Kidney (tissue), 13 donors: ENCODE measurements at regions not wholly inside any gene's neighbourhood (a gene's known extent, or its start where the extent isn't known, plus 50 kb on each side); places are given as distances from the start of the nearest gene placed in this dataset.
A peak's percentile ranks its signal among the peaks of the same experiment; 100 is the strongest.

Source experiments
- DNase-seq, 5 donors: peaks; one replicate each; pipeline ENCODE4 v3.0.0-alpha.2; 2013 to 2020
- FAIRE-seq: peaks from 2 replicates; lab custom pipeline; 2012; peaks lifted over from hg19 to GRCh38; lab: Jason Lieb, UNC
- H3K27ac ChIP-seq, 2 donors: one replicate each; pipeline ENCODE4 v1.7.0; 2013; ENCODE audit warnings: low read depth in 2 of 2, low read length in 2 of 2, inconsistent platforms in 1 of 2
- H3K27me3 ChIP-seq: one replicate; pipeline ENCODE4 v1.7.1; 2013; ENCODE audit warnings: low read length, inconsistent platforms; ENCODE audit not compliant: control insufficient read depth, insufficient read depth
- H3K36me3 ChIP-seq, 3 donors: one replicate each; pipeline versions ENCODE4 v1.7.0 to v1.7.1; 2013; ENCODE audit warnings: low read length in 3 of 3, control low read depth in 1 of 3, inconsistent platforms in 1 of 3; ENCODE audit not compliant: insufficient read depth in 3 of 3, control insufficient read depth in 2 of 3
- H3K4me1 ChIP-seq, 3 donors: one replicate each; pipeline versions ENCODE4 v1.7.0 to v1.7.1; 2013; ENCODE audit warnings: low read length in 3 of 3, inconsistent platforms in 1 of 3, low read depth in 1 of 3; ENCODE audit not compliant: control insufficient read depth in 2 of 3, insufficient read depth in 2 of 3
- H3K4me3 ChIP-seq, 3 donors: one replicate each; pipeline versions ENCODE4 v1.7.0 to v1.8.1; 2013; ENCODE audit warnings: low read length in 3 of 3, control low read depth in 1 of 3, inconsistent platforms in 1 of 3
- H3K9ac ChIP-seq, 3 donors: one replicate each; pipeline versions ENCODE4 v1.7.0 to v1.7.1; 2013; ENCODE audit warnings: low read length in 3 of 3, control low read depth in 1 of 3, inconsistent platforms in 1 of 3
- H3K9me3 ChIP-seq, 3 donors: one replicate each; pipeline versions ENCODE4 v1.7.0 to v1.7.1; 2013; ENCODE audit warnings: low read length in 3 of 3, control low read depth in 1 of 3, inconsistent platforms in 1 of 3; ENCODE audit not compliant: control insufficient read depth in 2 of 3, insufficient read depth in 1 of 3
- intact Hi-C: fragments of 100-400 bp; cut with DNase I; formaldehyde crosslinking; loops from one replicate; pipeline ENCODE4 v1.11.1; 2022
- TF ChIP-seq, protein P1 (sequence below): IDR thresholded peaks from 3 replicates; pipeline ENCODE4 v1.5.1; 2012; ENCODE audit warnings: mild to moderate bottlenecking, moderate library complexity, borderline replicate concordance; ENCODE audit not compliant: insufficient read depth; ENCODE audit errors: extremely low read depth
- donor health status: control.
- donor health status: control.
- donor health status: control.
- donor health status: control.
- donor health status: control.
- donor health status: DM: yes; HTN: yes; CAD: no.
- donor health status: Normal renal cell carcinoma (clear cell type).

DNA sequence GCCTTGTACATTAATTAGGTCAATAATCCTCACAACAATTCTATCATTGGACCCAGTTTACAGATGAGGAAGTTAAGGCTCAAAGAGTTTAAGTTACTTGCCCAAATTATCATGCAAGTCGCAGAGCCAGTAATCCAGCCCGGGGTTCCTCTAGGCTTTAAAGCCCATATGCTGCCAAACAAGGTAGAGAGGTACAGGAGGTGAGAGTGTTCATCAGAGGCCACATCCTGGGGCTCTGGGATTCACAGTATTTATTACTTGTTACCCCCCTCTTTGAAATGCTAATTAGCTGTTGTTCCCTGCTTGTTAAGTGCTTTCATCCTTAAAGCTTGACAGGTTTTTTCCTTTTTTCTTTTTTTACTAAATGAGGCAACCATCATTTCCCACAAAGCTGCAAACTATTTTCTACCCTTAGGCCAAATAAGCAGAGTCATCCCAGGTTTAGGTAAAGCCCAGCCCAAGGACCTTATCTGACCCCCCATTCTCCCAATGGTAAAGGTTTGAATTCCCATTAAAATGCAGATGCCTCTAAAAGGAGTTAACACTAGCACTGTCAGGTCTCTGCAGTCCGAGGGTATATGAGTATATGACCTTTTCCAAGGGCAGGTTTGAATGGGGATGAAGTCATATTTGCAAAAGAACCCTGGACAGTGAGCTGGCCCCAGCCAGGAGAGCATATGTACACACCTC is 150.3 kb downstream of the SOX3 start:
- FAIRE-seq = no peak
- intact Hi-C loops = no loop called here
- no peak for DNase-seq

DNA sequence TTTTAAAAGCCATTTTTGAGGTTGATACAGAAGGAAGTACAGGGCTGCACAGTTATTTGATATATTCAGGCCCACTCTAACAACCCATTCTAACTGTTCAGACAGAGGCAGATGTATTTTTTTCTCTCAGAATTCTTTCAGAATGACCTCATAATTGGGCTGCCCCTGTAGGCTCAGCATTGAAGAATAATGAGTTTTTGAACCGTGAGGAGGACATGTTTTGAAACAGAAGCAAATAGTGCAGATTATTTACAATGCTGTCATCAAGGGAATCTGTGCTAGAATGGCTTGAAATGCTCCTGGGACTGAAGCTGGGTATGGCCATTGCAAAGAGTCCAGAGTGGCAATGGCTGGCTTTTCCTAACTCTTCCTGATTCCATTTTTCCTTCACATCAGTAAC is 158.1 kb downstream of the SOX3 start:
- H3K36me3 ChIP-seq = no peaks in the 10 kb centered on the region
- TF ChIP-seq, protein P1, sequence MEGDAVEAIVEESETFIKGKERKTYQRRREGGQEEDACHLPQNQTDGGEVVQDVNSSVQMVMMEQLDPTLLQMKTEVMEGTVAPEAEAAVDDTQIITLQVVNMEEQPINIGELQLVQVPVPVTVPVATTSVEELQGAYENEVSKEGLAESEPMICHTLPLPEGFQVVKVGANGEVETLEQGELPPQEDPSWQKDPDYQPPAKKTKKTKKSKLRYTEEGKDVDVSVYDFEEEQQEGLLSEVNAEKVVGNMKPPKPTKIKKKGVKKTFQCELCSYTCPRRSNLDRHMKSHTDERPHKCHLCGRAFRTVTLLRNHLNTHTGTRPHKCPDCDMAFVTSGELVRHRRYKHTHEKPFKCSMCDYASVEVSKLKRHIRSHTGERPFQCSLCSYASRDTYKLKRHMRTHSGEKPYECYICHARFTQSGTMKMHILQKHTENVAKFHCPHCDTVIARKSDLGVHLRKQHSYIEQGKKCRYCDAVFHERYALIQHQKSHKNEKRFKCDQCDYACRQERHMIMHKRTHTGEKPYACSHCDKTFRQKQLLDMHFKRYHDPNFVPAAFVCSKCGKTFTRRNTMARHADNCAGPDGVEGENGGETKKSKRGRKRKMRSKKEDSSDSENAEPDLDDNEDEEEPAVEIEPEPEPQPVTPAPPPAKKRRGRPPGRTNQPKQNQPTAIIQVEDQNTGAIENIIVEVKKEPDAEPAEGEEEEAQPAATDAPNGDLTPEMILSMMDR = no peak
- intact Hi-C loops = no loop called here
- no peaks in the 10 kb centered on the region for H3K27me3 ChIP-seq
- DNase-seq (no peak), FAIRE-seq (no peak)
- H3K9ac ChIP-seq = no peak overlapping the region
- H3K9me3 ChIP-seq = no peaks in the 10 kb centered on the region
- no peak overlapping the region for H3K27ac ChIP-seq
- no peak overlapping the region for H3K4me3 ChIP-seq
- no peaks in the 10 kb centered on the region for H3K4me1 ChIP-seq

More for the DNA sequence above, 150.3 kb downstream of the SOX3 start:
- no peak overlapping the region for H3K27ac ChIP-seq
- H3K4me1 ChIP-seq = no peaks in the 10 kb centered on the region
- H3K9me3 ChIP-seq = no peaks in the 10 kb centered on the region
- H3K36me3 ChIP-seq = no peaks in the 10 kb centered on the region
- TF ChIP-seq, protein P1 = no peak
- H3K27me3 ChIP-seq = peaks cover 2% of the 10 kb centered on the region
- H3K4me3 ChIP-seq = no peak overlapping the region
- no peak overlapping the region for H3K9ac ChIP-seq

DNA sequence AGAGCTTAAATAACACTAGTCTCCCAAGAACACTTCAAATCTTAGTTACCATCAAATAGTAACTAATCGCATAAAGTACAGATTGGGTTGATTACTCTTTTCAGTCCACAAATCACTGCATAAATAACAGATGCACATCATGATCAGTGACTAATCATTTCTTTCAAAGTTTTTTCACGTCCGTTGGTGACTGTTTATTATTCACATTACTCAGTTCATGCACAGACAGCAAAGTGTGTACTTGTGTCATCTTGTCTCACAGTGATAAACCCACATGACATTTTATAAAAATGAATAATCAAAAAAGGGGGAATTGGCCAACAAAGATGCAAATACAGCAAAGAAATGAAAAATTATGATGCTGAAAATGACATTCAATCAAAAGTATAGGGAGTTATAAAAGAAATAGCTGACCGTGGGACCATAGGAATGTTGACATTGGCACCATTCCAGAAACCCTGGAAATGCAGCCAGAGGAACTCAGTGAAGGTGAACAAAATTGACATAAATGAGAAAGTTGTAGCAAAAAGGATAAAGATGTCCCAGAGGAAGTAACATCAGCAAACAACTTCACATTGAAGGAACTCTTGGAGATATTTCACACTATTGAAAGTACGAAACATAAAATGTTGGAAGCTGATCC is 161.5 kb downstream of the SOX3 start:
- intact Hi-C loops = no loop called here
- Histone ChIP-seq H3K9ac (no peak overlapping the region), H3K27ac (no peak overlapping the region), H3K4me1 (no peaks in the 10 kb centered on the region), H3K9me3 (no peaks in the 10 kb centered on the region), H3K36me3 (no peaks in the 10 kb centered on the region), H3K4me3 (no peak overlapping the region), H3K27me3 (no peaks in the 10 kb centered on the region)
- no peak for FAIRE-seq
- TF ChIP-seq, protein P1 = no peak
- DNase-seq = peak in 2 of 5 donors; percentile 0 to 12
